Muscle layer of colon (tissue), 2 donors: ENCODE measurements at regions not wholly inside any gene's neighbourhood (a gene's known extent, or its start where the extent isn't known, plus 50 kb on each side); places are given as distances from the start of the nearest gene placed in this dataset.
"Not testable (repeated sequence)": the region's sequence is repeated elsewhere in the genome, so short reads cannot be mapped to it uniquely, and the experiment has no call there.

Experiments used
- H3K27ac ChIP-seq: one replicate; pipeline ENCODE4 v1.7.0; 2013; ENCODE audit warnings: low read depth, mild to moderate bottlenecking, low read length, moderate library complexity
- H3K27me3 ChIP-seq, 2 donors: one replicate each; pipeline ENCODE4 v1.7.0; 2013; ENCODE audit warnings: low read length in 2 of 2, mild to moderate bottlenecking in 2 of 2; ENCODE audit not compliant: insufficient read depth in 2 of 2, control insufficient read depth in 1 of 2
- H3K36me3 ChIP-seq: one replicate; pipeline ENCODE4 v1.7.0; 2013; ENCODE audit warnings: mild to moderate bottlenecking, low read length; ENCODE audit not compliant: insufficient read depth
- H3K4me1 ChIP-seq: one replicate; pipeline ENCODE4 v1.7.0; 2013; ENCODE audit warnings: mild to moderate bottlenecking, low read length; ENCODE audit not compliant: insufficient read depth
- H3K4me3 ChIP-seq, 2 donors: one replicate each; pipeline ENCODE4 v1.7.0; 2013; ENCODE audit warnings: low read length in 2 of 2, low read depth in 1 of 2, mild to moderate bottlenecking in 1 of 2, moderate library complexity in 1 of 2
- H3K9ac ChIP-seq: one replicate; pipeline ENCODE4 v1.7.0; 2013; ENCODE audit warnings: low read length
- H3K9me3 ChIP-seq: one replicate; pipeline ENCODE4 v1.7.0; 2013; ENCODE audit warnings: mild to moderate bottlenecking, low read length
- donor health status: abdominal sarcoma.
- donor health status: Adenocarcinoma of cecum.

GRCh38 chr1:117757668-117758067, 151.8 kb downstream of the TENT5C start:
- Histone ChIP-seq H3K9ac (no peak overlapping the region), H3K4me1 (peaks cover 18% of the 10 kb centered on the region), H3K9me3 (no peaks in the 10 kb centered on the region), H3K27me3 (no peaks in the 10 kb centered on the region), H3K36me3 (no peaks in the 10 kb centered on the region), H3K4me3 (no peak overlapping the region), H3K27ac (no peak overlapping the region)

DNA sequence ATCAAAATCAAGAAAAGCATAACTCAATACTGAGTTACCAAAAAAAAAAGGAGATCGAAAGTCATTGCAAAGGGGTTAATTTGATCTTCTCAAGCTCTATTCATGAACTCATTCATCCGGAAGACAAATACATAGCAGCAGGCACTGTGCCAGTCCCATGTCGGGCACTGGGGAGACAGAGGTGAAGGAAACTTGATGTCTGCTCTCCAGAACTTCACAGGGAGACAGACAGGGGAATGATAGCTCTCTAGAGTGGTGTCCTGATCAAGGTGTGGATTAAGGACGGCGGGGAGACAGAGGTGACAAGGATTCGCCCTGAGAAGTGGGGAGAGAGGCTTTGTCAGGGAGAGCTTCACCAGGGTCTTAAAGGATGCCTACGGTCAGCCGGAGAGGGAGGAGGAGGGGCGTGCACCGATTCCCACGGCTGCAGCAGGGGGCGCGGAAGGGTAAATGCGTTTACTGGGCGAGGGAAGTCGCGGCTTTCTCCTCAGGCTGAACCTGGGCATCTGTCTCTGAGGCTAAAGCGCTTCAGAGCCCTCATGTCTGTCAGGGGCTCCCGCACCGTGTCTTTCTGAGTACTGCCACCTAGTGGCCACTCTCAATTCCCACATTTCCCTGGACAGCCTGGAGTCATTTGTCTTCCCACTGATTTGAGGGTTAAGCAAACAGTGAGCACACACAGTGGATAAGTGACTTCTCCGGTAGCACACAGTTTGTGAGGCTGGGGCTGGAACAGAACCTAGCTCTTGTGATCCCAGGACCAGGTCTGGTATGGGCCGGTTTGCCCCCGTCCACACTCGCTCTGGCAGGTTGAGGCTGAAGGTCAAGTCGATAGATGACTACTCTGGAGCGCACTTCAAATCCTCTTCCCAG, 152.8 kb downstream of the TENT5C start:
- Histone ChIP-seq H3K9me3 (no peaks in the 10 kb centered on the region), H3K27me3 (no peaks in the 10 kb centered on the region), H3K4me1 (peaks cover 12% of the 10 kb centered on the region), H3K4me3 (peak overlapping the region; percentile 44 to 53), H3K27ac (no peak overlapping the region), H3K36me3 (no peaks in the 10 kb centered on the region), H3K9ac (no peak overlapping the region)

DNA sequence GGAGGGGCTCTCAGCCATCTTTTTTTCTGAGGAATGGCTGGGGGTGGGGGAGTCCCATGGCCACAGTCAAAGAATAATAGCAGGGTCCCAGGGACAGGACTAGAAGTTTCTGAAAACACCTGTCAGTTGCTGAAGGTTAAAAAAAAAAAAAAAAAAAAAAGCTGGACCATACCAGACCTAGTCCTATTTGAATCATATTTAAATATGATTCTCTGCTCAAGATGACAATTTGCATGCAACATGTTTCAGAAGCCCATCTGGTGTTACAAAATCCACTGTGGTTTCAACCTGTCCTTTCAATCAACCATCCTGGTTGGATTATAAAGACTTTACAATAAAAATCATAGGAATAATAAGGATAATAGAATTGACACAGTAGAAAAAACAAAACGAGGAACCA, 153.7 kb downstream of the TENT5C start:
- H3K4me1 ChIP-seq = peaks cover 5% of the 10 kb centered on the region
- H3K9ac ChIP-seq = no peak overlapping the region
- H3K36me3 ChIP-seq = no peaks in the 10 kb centered on the region
- H3K27ac ChIP-seq = no peak overlapping the region
- H3K4me3 ChIP-seq = no peak overlapping the region
- H3K9me3 ChIP-seq = no peaks in the 10 kb centered on the region
- H3K27me3 ChIP-seq = no peaks in the 10 kb centered on the region

DNA sequence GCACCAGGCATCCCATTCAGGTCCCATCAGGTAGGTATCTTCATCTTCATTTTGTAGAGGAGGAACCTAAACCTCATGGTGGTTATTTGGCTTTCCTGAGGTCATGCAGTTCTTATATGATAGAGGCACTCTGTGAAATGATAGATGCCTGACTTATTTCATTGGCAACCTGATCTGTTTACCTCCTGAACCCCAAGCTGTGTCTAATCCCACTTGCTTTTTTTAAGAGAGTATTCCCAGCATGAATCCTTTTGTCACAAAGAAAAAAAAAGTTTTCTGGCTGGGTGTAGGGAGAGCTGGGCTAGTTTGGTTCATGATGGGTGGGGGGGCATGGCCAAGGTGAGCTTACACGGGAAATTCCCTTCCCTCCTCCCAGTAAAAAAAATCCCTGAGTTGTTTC, 154.2 kb downstream of the TENT5C start:
- Histone ChIP-seq H3K4me1 (peaks cover 5% of the 10 kb centered on the region), H3K27ac (no peak overlapping the region), H3K4me3 (no peak overlapping the region), H3K9me3 (no peaks in the 10 kb centered on the region), H3K9ac (no peak overlapping the region), H3K27me3 (no peaks in the 10 kb centered on the region), H3K36me3 (no peaks in the 10 kb centered on the region)

GRCh38 chr1:117760485-117760884, 154.6 kb downstream of the TENT5C start:
- H3K4me1 ChIP-seq = peaks cover 5% of the 10 kb centered on the region
- H3K36me3 ChIP-seq = no peaks in the 10 kb centered on the region
- no peak overlapping the region for H3K27ac ChIP-seq
- no peak overlapping the region for H3K4me3 ChIP-seq
- no peak overlapping the region for H3K9ac ChIP-seq
- H3K9me3 ChIP-seq = no peaks in the 10 kb centered on the region
- H3K27me3 ChIP-seq = no peaks in the 10 kb centered on the region

- H3K9ac ChIP-seq, H3K9me3 ChIP-seq, H3K36me3 ChIP-seq, H3K4me1 ChIP-seq, H3K27me3 ChIP-seq, H3K4me3 ChIP-seq, H3K27ac ChIP-seq: not testable (repeated sequence)
Observed at GRCh38 chr1:117767756-117768155, 161.7 kb downstream of the GDAP2 start.

DNA sequence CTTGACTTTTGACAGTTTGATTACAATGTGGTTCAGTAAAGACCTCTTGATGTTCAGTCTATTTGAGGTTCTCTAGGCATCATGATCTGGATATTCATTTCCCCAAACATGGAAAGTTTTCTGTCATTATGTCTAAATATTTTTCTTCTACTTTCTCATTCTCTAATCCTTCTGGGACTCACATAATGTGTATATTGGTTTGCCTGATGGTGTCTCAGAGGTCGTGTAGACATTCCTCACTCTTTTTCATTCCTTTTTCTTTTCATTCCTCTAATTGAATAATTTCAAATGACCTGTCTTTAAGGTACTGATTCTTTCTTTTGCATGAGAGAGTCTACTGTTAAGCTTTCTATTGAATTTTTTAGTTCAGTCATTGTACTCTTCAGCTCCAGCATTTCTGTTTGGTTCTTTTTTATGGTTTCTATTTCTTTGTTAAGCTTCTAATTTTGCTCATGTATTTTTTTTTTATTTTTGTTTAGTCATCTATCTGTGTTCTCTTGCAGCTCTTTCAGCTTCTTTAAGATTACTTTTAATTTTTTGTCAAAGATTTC, 158.4 kb downstream of the GDAP2 start:
- Histone ChIP-seq H3K27ac (no peak overlapping the region), H3K9ac (no peak overlapping the region), H3K36me3 (no peaks in the 10 kb centered on the region), H3K4me3 (no peak overlapping the region), H3K4me1 (no peaks in the 10 kb centered on the region), H3K27me3 (no peaks in the 10 kb centered on the region), H3K9me3 (no peaks in the 10 kb centered on the region)

DNA sequence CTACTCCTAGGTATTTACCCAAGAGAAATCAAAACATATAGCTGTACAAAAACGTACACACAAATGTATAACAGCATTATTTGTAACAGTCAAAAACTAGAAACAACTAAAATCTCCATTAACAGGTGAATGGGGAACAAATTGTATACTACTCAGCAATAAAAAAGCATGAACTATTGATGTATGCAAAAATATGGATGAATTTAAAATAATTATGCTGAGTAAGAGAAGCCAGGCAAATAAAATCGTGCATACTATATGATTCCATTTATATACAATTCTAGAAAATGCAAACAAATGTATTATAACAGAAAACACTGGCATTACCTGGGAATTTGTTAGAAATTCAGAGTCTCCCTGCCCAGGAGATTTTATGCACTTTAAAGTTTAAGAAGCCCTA, 150.1 kb downstream of the GDAP2 start:
- Histone ChIP-seq H3K27ac (no peak overlapping the region), H3K27me3 (no peaks in the 10 kb centered on the region), H3K9ac (no peak overlapping the region), H3K36me3 (no peaks in the 10 kb centered on the region), H3K4me3 (no peak overlapping the region), H3K9me3 (no peaks in the 10 kb centered on the region), H3K4me1 (peaks cover 16% of the 10 kb centered on the region)

DNA sequence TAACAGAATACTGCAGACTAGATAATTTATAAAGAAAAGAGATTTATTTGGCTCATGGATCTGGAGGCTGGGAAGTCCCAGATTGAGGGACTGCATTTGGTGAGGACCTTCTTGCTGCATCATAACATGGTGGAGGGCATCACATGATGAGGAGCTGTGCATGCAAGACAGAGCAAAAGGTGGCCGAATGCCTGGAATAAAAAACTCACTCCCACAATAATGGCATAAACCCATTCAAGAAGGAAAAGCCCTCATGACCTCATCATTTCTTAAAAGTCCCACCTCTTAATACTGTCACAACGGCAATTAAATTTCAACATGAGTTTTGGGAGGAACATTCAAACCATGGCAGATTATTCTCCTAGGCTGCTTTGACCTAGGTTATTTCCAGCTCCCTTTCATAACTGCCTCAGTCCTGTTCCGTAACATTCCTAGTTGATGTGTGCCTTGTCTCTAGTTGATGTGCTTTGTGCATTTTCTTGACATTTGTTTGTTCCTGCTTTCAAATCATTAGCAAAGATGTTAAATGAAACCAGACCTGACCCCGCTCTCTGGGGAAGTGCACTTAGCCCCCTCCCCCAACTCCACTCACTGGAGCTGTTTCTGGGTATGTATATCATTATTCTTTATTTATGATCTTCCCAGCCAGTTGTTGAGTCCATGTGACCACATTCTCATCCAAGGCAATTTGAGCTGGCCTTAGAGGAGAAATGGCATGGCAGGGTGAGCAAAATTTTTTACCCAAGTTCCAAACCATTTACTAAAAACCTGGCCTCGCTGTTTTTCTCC, 148.5 kb downstream of the GDAP2 start:
- H3K9ac ChIP-seq = no peak overlapping the region
- no peaks in the 10 kb centered on the region for H3K9me3 ChIP-seq
- H3K27me3 ChIP-seq = no peaks in the 10 kb centered on the region
- H3K36me3 ChIP-seq = no peaks in the 10 kb centered on the region
- H3K4me1 ChIP-seq = peaks cover 16% of the 10 kb centered on the region
- no peak overlapping the region for H3K4me3 ChIP-seq
- no peak overlapping the region for H3K27ac ChIP-seq

DNA sequence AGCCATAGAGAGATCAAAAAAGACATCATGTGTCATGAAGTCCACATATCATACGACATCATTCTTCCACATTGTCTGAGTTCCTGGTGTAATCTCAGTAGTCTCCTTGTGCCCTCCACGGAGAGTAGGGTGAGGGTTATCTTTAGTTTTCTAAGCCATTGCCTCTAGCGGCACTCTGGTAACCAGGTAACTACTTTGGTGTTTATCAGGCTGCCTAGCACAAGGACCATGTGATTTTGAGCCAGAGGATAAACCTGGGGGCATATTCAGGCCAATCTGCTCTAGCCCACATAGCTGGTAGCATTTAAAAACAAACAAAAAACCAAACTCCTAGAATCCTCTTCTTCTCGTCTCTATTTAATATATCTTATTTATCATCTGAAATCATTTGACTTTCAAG, 147.4 kb downstream of the GDAP2 start:
- H3K4me1 ChIP-seq = peaks cover 16% of the 10 kb centered on the region
- H3K9ac ChIP-seq = no peak overlapping the region
- H3K27me3 ChIP-seq = no peaks in the 10 kb centered on the region
- H3K27ac ChIP-seq = no peak overlapping the region
- no peaks in the 10 kb centered on the region for H3K9me3 ChIP-seq
- no peaks in the 10 kb centered on the region for H3K36me3 ChIP-seq
- H3K4me3 ChIP-seq = no peak overlapping the region

GRCh38 chr1:117783606-117784396, 145.6 kb downstream of the GDAP2 start:
- Histone ChIP-seq H3K4me1 (peaks cover 16% of the 10 kb centered on the region), H3K27me3 (no peaks in the 10 kb centered on the region), H3K27ac (no peak overlapping the region), H3K9ac (no peak overlapping the region), H3K36me3 (no peaks in the 10 kb centered on the region), H3K9me3 (no peaks in the 10 kb centered on the region), H3K4me3 (no peak overlapping the region)
